Endothelial cell of umbilical vein (primary cell): ENCODE measurements at regions not wholly inside any gene's neighbourhood (a gene's known extent, or its start where the extent isn't known, plus 50 kb on each side); places are given as distances from the start of the nearest gene placed in this dataset.

Source experiments
- CTCF ChIP-seq, 2 donors: IDR thresholded peaks; 1 replicate in 1 of 2; 2 replicates in 1 of 2; pipeline ENCODE4 v1.5.1; 2011; ENCODE audit warnings: low read length in 2 of 2, mild to moderate bottlenecking in 2 of 2, moderate library complexity in 2 of 2, control low read depth in 1 of 2, inconsistent platforms in 1 of 2, low read depth in 1 of 2; ENCODE audit not compliant: insufficient read depth in 1 of 2; ENCODE audit errors: extremely low read depth in 1 of 2
- POLR2A ChIP-seq: IDR thresholded peaks from 2 replicates; pipeline ENCODE4 v1.6.1; 2012; ENCODE audit warnings: low read depth, mild to moderate bottlenecking, control low read depth, low read length

DNA sequence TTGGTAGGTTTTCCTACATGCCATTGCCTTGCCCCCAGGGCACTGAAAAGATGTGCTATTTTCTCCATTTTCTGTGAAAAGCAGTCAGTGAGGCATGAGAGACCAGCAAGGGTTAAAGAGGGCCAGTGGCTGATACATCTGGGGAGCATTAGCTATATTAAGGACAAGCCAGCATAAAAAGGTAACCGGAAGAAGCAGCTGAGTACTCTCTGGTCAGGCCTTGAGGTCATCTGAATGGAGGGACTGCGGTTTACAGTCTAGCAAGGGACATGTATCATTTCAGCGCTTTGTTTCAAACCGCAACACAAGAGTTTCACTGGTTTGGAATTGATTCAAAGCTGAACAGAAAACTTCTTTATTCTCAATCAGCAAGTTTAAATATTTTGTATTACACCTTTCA is 120.4 kb downstream of the EPDR1 start:
- TF ChIP-seq POLR2A (no peak), CTCF (IDR thresholded peaks at IDR 0.05; ENCODE audit: extremely low read depth in 1 of 2, insufficient read depth in 1 of 2, low read depth in 1 of 2, low read length in 2 of 2) (no peak)
